TTC549 (cell line): ENCODE measurements at regions not wholly inside any gene's neighbourhood (a gene's known extent, or its start where the extent isn't known, plus 50 kb on each side); places are given as distances from the start of the nearest gene placed in this dataset.
"Not testable (repeated sequence)": the region's sequence is repeated elsewhere in the genome, so short reads cannot be mapped to it uniquely, and the experiment has no call there.

ENCODE experiments used
- FAIRE-seq: peaks from 2 replicates; lab custom pipeline; 2012; peaks lifted over from hg19 to GRCh38; lab: Jason Lieb, UNC

GRCh38 chr14:105938055-105938863, 411.9 kb downstream of the TMEM121 start:
- no peak for FAIRE-seq

- FAIRE-seq = no peak
Observed at GRCh38 chr14:105938959-105939358, 412.6 kb downstream of the TMEM121 start.

GRCh38 chr14:105939810-105940508, 413.6 kb downstream of the TMEM121 start:
- no peak for FAIRE-seq

GRCh38 chr14:105940534-105941225, 414.3 kb downstream of the TMEM121 start:
- no peak for FAIRE-seq

- FAIRE-seq = no peak
Observed at GRCh38 chr14:105941226-105942166, 415.1 kb downstream of the TMEM121 start.

- FAIRE-seq = not testable (repeated sequence)
Observed at GRCh38 chr14:105942725-105943124, 416.3 kb downstream of the TMEM121 start.

- FAIRE-seq = no peak
Observed at GRCh38 chr14:105943973-105944602, 417.7 kb downstream of the TMEM121 start.

GRCh38 chr14:105944632-105945610, 418.5 kb downstream of the TMEM121 start:
- FAIRE-seq = no peak

- no peak for FAIRE-seq
Observed at GRCh38 chr14:105945896-105946295, 419.5 kb downstream of the TMEM121 start.

- no peak for FAIRE-seq
Observed at GRCh38 chr14:105947599-105947998, 421.2 kb downstream of the TMEM121 start.

GRCh38 chr14:105948955-105949354, 422.6 kb downstream of the TMEM121 start:
- FAIRE-seq = not testable (repeated sequence)

- not testable (repeated sequence) for FAIRE-seq
Observed at GRCh38 chr14:105950364-105950892, 424.0 kb downstream of the TMEM121 start.

GRCh38 chr14:105951399-105951798, 425.0 kb downstream of the TMEM121 start:
- FAIRE-seq = no peak

GRCh38 chr14:105952222-105952621, 425.8 kb downstream of the TMEM121 start:
- no peak for FAIRE-seq

GRCh38 chr14:105952826-105953225, 426.4 kb downstream of the TMEM121 start:
- no peak for FAIRE-seq

- not testable (repeated sequence) for FAIRE-seq
Observed at GRCh38 chr14:105961625-105962024, 435.2 kb downstream of the TMEM121 start.

GRCh38 chr14:105962532-105962931, 436.1 kb downstream of the TMEM121 start:
- FAIRE-seq = no peak

- FAIRE-seq = no peak
Observed at GRCh38 chr14:105968291-105968690, 441.9 kb downstream of the TMEM121 start.

GRCh38 chr14:105969026-105969425, 442.6 kb downstream of the TMEM121 start:
- FAIRE-seq = not testable (repeated sequence)

GRCh38 chr14:105970821-105971220, 444.4 kb downstream of the TMEM121 start:
- not testable (repeated sequence) for FAIRE-seq
